Cerebellar nuclear complex (tissue), 1 donor: ENCODE measurements at regions not wholly inside any gene's neighbourhood (a gene's known extent, or its start where the extent isn't known, plus 50 kb on each side); places are given as distances from the start of the nearest gene placed in this dataset.

Experiments used
- DNase-seq, 2 experiments: peaks; one replicate each; lab custom pipeline; 2025; lab: John Stamatoyannopoulos, UW

DNA sequence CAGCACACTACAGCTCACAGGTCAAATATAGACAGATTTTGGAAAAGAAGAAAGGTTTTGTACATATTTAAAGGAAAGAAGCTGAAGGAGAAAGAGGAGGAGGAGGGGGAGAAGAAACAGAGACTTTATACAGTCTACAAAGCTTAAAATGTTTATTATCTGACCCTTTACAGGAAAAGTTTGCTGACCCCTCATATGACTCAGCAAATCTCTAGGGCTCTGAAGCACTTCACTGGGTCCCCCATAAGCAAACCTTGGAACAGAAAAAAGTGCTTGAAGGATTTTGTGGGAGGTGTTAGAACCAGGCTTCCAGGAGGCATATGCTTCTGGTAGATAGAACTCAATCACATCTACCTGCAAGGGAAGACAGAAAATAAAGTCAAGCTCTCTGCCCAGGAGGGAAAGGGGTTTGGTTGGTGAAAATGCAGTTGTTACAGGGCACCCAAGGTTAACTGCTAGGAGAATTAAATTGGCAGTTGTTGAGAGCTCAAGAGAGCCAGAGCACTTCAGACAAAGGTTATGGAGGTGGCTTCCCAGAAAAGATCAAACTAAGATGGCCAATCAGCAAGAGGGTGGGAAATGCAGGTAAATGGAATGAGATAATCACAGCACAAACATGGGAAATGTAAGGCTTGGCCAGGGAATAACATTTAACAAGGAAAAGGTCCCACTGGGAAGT lies 207.4 kb upstream of the SGK1 start:
- DNase-seq, result no peak

DNA sequence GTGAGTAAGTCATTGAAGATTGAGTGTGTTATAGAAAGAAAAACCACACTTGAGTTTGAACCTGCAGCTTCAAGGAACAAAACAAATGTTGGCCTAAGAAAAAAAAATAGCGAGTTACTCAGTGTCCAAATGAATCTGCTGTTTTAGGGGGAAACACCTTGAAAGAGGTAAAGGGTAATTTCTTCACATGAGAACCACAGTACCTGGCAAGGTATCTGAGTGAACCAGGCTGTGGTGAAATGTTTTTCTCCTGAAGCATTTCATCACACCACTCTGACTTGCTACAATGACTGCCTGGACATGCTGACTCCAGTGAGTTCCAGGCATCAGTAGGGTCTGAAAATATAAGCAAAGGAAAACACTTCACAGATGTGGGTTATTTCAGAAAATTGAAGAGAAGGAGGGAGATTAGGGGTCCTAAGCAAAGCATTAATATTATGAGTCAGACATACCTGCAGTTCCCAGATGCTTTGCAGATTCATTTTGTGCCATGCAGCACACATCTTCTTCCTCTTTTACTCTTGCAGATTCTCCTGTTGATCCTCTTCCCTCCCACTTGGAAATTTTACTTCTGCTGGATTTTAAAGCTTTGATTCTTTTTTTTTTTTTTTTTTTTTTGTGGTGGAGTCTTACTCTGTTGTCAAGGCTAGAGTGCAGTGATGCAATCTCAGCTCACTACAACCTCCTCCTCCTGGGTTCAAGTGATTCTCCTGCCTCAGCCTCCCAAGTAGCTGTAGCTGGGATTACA lies 206.2 kb upstream of the SGK1 start:
- DNase-seq, result no peak

DNA sequence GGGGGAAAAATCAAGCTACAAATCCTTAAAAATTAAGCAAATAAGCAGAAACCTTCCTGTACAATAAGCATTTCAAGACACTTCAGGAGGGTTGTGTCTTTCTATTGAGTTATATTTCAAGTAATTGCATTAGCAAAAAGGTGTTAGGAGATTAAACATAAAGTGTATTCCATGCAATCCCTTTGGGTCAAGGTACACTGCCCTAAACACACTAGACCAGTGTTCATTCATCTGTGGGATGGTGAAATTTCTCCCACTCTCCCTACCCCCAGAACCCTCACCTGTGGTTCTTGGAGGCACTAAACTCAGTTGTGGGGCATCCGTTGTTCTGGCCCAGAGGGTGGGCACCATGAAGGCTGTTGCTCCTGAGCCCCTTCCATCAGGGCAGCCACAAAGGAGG lies 205.1 kb upstream of the SGK1 start:
- no peak for DNase-seq

DNA sequence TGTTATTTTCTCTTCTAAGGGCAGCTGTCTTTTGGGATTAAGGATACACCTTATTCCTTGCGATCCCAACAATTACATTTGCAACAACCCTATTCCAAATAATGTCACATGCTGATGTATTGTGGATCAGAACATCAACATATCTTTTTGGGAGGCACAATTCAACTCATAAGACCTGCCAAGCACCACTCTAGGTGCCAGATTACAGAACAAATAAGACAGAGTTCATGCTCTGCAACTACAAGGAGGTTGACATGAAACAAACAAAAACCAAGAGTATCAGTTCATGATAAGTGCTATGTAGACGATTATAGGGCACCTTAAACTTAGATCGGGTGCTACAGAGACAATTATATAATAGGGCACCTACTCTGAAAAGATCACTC lies 203.2 kb upstream of the SGK1 start:
- DNase-seq, result no peak

DNA sequence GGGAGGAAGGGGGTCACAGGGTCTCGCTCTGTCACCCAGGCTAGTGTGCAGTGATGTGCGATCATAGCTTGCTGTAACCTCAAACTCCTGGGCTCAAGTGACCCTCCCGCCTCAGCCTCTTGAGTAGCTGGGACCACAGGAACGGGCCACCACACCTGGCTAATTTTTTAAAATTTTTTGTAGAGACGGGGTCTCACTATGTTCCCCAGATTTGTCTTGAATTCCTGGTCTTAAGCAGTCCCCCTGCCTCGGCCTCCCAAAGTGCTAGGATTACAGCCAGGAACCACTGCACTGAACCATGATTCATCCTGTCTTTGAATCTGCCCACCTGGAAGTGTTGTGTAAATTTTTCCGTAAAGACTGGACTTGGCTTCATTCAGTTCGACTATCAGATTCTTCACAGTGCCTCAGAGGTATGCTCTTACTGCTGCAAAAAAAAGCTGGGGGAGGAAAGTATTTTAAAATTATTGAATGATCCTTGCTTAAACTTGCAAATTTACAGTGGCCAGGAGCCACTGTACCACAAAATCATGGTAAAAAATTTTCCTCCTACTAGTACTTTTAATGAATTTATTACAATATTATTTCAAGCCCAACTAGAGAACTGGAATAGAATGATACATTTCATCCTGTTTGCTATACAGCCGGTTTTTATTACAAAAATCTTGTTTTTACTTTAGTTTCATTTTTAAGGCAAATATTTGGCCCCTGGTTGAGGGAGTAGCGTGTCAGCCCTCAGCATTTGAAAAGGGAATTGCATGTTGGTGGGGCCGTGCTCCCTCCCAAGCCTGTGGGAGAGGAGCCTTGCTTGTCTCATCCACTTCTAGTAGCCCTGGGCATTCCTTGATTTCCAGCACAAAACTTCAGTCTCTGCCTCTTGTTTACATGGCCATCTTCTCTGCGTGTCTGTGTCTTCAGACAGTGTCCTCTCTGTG lies 202.5 kb upstream of the SGK1 start:
- DNase-seq, result no peak

DNA sequence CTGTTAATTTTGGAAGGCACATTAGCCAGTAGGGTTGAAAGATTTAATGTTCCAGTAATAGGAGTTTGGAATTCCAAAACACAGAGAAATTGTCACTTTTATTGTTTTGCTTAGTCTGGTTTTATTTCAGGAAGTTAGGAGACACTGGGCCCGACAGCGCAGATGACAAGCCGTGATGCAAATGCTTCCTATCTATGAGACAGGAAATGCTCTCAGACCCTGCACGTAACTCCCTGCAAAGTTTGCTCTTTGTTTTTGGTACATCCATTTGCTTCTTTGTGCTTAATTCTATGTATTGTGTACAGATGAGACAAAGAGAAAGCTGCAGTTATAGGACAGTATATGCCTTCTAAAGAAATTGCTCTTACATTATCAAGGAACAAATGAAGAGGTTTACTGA lies 201.6 kb upstream of the SGK1 start:
- no peak for DNase-seq

DNA sequence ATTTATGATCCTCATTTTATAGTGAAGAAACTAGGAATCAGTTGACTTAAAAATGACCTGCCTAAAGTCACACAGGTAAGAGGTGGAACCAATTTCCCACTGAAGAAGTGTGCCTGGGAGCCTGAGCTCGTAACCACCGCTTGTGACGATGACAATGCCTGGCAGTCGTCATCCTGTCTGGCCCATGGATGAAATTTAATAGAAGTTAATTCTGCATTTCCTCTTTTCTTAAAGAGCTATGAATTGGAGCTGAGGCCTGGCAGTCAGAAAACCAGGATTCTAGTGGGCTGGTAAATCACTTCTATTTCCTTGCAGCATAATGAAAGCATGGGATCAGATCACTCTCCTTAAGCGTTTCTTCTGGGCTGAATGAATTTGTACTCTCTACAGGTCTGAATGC lies 200.0 kb upstream of the SGK1 start:
- no peak for DNase-seq

DNA sequence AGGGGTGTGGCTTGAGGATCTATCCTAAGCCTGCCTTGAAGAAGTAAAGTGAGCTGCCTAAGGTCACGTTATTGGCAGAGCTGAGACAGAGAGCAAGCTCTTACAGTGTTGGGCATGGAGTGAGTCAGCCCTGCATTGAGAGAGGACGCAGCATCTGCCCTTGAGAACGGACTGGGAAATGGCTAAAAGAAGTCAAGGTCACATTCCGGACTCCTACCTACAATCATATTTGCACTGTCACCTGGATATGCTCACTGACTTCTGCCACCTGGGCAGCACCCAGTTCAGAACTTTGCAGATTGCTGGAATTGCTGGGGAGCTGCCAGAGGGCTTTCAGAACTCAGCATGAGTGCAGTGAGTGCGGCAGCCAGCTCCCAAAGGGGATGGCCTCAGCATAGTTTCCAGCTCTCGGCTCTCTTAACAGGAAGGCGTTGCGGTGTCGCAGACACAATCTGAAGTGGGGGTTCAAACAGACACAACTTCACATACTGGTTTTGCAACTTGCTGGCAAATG lies 199.3 kb upstream of the SGK1 start:
- no peak for DNase-seq

DNA sequence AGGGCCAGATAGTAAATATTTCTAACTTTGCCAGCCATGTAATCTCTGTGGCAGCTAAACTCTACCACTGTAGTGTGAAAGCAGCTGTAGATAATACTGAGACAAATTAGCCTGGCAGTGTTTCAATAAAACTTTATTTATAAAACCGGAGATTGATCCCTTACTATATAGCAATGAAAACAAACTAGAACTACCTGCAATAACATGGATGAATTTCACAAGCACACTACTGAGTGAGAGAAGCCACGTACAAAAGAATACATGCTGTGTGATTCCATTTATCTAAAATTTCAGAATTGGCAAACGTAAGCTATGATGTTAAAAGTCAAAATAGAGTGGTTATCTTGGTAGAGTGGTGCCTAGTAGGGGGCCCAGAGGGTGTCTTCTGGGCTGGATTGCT lies 198.7 kb upstream of the SGK1 start:
- DNase-seq, result no peak

DNA sequence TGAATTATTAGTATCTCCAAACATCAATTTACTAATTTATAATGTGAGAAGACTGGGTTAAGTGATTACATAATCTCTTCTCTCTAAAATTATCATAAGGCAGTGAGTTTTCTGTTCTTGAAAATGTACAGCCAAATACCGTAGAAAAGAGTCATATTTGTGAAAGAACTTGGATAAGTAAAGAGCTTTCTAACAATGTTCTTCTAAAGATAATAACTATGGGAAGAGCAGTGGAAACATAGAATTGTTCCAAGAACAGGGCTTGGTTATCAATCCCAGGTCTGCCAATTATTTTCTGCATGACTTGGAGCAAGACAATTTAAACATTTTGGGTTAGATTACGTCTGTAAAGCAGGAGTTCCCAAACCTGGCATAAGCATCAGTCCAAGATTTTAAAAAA lies 198.1 kb upstream of the SGK1 start:
- DNase-seq, result no peak

DNA sequence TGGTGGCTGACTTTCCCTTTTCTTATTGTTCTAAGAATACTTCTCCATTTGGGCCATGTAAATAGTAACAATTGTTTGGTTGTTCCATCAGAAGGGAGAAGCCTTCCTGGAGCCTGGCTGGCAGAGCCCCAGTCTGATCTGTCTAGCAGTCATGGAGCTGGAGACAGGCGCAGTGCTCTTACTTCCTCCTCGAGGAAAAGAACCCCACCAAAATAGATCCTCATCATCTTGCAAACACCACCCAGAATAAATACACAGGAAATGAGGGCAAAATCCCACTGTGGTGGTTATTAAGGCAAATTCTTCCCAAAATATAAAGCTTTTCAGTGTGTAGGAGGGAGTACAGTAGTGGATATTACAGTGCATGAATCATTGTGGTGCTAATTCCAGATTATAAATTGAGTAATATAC lies 195.1 kb upstream of the SGK1 start:
- DNase-seq, result no peak

DNA sequence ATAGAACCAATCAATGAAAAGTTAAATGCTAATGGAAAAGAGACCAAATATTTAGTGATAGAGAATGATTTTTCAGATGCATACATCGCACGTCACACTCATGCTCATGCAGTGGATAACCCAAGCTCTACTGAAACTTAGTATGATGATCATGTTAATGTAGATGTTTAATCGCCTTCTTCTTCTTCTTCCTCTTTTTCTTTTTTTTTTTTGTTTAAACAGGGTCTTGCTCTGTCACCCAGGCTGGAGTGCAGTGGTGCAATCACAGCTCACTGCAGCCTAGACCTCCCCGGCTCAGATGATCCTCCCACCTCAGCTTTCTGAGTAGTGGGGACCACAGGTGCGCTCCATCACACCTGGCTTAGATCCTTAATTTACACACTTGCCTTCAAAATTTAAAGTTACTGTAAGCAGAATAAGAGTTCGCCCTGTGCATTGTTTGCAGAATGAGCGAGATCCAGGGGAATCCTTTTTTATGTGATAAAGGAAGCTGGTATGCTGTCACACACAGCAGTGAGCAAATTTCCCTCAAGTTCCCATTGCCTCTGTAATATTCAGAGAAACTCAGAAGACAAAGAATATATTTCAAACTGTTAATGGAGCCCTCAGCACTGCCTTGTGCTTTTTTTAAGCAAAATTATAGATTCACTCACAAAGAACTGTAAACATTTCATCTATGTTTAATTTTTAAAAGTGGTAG lies 194.2 kb upstream of the SGK1 start:
- DNase-seq, result no peak

DNA sequence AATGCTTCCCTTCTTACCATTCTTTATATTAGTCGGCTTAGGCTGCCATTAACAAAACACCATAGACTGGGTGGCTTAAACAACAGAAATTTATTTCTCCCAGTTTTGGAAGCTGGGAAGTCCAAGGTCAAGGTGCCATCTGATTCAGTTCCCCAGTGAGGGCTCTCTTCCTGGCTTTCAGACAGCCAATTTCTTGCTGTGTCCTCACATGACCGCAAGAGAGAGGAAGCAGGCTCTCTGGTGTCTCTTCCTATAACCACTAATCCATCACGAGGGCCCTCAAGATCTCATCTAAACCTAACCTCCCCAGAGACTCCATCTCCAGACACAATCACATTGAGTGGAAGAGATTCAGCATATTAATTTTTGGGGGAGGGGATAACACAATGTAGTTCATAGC lies 193.0 kb upstream of the SGK1 start:
- no peak for DNase-seq

DNA sequence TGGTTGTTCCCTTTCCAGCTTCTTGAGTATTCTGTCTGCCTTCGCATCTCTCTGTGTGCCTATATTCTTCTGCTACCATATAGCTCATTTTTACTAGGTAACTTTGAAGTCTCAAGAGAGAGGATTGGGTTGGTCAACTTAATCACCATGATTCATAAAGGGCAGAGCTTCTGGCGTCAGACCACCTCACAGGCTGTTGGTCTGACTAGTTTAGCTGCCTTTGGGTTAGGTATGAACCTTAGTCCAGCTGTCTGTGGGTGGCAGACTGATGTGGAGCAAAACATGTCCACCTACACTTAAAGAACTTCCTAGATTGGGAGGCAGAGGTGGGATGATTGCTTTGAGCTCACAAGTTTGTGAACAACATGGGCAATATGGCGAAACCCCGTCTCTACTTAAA lies 192.2 kb upstream of the SGK1 start:
- DNase-seq, result no peak

DNA sequence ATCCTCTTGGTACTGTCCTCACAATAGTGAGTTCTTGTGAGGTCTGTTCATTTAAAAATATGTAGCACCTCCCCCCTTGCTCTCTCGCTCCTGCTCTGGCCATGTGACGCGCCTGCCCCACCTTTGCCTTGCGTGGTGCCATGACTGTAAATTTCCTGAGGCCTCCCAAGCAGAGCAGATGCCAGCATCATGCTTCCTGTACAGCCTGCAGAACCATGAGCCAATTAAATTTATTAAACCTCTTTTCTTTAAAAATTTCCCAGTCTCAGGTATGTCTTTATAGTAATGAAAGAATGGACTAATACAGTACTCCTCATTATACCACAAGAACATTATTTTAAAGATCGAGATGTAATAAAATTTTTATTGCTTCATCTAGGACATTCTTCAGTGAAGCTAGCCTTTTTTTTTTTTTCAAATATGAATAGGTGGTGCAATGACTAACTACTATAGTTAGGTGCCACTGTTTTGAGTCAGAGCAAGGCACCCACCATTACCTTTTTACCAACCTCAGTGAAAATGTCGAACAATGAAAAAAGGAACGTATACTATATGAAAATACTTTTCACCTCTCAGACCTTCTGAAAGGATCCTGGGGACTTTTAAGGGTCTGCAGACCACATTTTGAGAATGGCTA lies 191.1 kb upstream of the SGK1 start:
- DNase-seq, result no peak

DNA sequence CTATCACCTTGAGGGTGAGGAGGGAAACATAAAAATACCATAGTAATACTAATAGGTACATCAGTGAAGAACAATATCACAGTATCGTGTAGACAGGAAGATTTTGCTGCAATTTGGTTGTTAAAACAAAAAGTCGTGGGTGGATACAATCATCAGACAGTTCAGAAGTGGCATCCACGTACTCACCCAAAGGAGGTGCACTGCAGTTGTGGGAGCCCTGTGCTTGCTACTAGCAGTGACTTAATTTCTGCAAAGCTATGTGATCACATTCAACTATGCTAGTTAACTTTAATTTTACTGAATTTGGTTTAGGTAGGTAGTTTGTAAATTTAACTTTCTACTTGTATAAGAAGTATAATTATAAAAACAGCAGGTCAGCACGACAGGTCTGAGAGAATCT lies 188.2 kb upstream of the SGK1 start:
- DNase-seq, result no peak

DNA sequence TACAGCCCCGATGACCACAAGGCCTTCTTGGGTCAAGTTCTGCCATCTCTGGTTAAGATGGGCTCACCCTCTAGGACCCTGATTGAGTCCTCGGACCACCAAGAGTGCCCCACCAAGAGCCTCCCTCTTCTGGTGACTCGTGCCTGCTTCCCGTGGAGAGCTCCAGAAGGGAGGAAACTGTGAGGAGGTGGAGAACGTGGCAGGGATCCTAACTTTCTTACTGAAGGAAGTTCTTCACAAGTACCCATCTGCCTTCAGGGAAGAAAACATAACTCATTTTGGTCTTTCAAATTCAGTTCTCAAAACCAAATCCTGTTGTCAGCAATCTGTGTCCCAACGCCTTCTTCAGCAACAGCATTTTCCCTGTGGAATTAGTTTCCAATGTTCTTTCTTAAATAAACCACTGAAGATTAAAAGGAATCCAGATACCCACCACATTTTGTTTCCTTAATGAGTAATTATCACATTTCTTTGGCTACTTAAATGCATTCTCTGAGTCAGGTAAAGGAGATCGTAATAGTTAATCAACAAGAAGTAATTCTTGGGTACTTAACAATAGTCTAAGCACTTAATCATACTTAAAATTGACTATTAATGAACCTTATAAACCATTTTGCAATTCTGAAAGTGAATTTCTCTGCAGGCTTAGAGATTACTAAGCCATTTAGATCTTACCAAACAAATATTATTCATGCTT lies 185.8 kb upstream of the SGK1 start:
- no peak for DNase-seq

DNA sequence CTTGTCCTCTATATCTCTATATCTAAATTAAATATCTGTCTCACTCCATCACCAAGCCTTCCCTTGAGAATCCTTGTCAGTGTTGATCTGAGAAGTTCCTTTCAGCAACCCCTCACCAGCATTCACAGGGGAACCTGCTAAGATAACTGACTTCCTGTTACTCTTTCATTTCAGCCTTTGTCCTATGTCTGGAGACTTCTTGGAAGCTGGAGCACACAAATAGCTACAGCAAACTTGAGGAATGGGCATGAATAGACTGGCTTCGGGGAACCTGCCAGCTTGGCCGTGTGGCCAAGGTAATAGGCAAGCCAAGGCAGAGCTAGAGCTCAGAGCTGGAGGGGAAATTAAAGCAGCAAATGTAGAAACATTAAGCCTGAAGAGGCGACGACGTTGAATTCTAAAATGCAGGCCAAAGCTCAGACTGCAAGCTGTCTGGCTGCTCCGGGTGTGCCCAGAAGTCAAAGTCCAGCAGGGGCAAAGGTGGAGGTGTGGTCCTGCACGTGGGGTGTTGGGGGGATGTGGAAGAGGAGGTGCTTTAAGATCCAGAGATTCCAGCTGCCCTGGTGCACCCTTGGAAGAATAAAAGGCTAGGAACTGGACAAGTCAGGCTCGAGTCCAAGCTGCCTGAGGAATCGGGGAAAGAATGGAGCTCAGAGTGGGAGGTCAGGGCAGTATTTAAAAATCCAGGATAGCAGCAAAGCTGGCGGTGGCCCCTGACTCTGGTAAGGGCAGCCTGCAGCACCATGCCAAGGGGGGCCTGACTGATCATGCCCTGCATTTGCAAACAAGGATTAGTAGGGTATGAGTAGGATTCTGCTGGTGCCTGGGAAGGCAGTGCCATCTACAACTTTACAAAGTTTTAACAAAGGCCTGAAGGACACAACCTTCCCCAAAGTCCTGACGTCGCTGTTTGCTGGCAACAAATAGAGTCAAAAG lies 185.0 kb upstream of the SGK1 start:
- DNase-seq, result no peak

DNA sequence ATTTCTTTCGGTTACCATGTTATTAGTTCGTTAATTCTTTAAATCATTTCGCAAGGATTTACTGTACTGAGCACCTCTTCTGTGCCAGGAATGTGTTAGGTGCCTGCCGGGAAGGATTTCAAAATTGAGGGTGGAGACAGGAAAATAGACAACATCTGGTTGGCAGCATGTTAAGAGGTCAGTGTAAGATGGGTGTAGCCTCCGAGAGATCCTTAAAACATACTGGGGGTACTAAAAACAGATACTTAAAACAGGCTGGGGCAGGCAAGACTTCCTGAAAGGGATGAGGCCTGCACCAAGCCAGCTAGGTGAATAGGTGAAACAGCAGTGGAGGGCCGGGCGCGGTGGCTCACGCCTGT lies 178.0 kb upstream of the SGK1 start:
- DNase-seq, result no peak
